Heart left ventricle (tissue), 16 donors: ENCODE measurements at regions not wholly inside any gene's neighbourhood (a gene's known extent, or its start where the extent isn't known, plus 50 kb on each side); places are given as distances from the start of the nearest gene placed in this dataset.

Source experiments
- ATAC-seq, 4 donors: fragments of 200-7000 bp; cut with Tn5 transposase; one replicate each; pipeline ENCODE4 v1.9.1; 2020 to 2022; ENCODE audit warnings: moderate library complexity in 4 of 4, mild to moderate bottlenecking in 3 of 4, moderate number of reproducible peaks in 1 of 4
- DNase-seq, 5 donors: peaks; one replicate each; pipeline ENCODE4 v3.0.0-alpha.2; 2020
- H3K27ac ChIP-seq, 12 donors: fragments of 200-600 bp; sonication (generic) in 4 of 12; one replicate each; pipeline versions ENCODE4 v1.5.0 to v1.8.0; 2016 to 2022; ENCODE audit warnings: mild to moderate bottlenecking in 2 of 12
- H3K27me3 ChIP-seq, 9 donors: fragments of 200-600 bp; sonication (generic) in 2 of 9; one replicate each; pipeline versions ENCODE4 v1.5.1 to v1.8.0; 2016 to 2022; ENCODE audit warnings: mild to moderate bottlenecking in 3 of 9
- H3K36me3 ChIP-seq, 9 donors: fragments of 200-600 bp; sonication (generic) in 2 of 9; one replicate each; pipeline versions ENCODE4 v1.5.0 to v1.8.0; 2018 to 2022; ENCODE audit warnings: mild to moderate bottlenecking in 2 of 9
- H3K4me1 ChIP-seq, 12 donors: fragments of 200-600 bp; sonication (generic) in 4 of 12; one replicate each; pipeline versions ENCODE4 v1.5.0 to v1.8.0; 2016 to 2022; ENCODE audit warnings: mild to moderate bottlenecking in 3 of 12
- H3K4me3 ChIP-seq, 12 donors: fragments of 200-600 bp; sonication (generic) in 4 of 12; one replicate each; pipeline versions ENCODE4 v1.5.0 to v1.8.0; 2017 to 2022; ENCODE audit warnings: mild to moderate bottlenecking in 9 of 12, moderate library complexity in 4 of 12
- H3K9me3 ChIP-seq, 12 donors: fragments of 200-600 bp; sonication (generic) in 4 of 12; one replicate each; pipeline versions ENCODE4 v1.5.0 to v1.8.0; 2016 to 2022; ENCODE audit warnings: mild to moderate bottlenecking in 1 of 12
- POLR2A ChIP-seq, 2 donors: fragments of 450-650 bp; IDR thresholded peaks; one replicate each; pipeline ENCODE4 v1.6.1; 2017; ENCODE audit warnings: antibody characterized with exemption in 2 of 2, mild to moderate bottlenecking in 2 of 2, moderate library complexity in 2 of 2
- WGBS, 4 donors: extraction: QIAGEN DNeasy Blood & Tissue Kit in 2 of 4; methylation state at CpG; one replicate each; pipeline versions ENCODE4 v1.1.5 to v1.1.7; 2013 to 2018; 5-methylcytosine and 5-hydroxymethylcytosine counted together
- intact Hi-C, 10 donors: fragments of 100-400 bp; cut with DNase I; formaldehyde crosslinking; loops; one replicate each; pipeline versions ENCODE4 v1.11.1 to v1.14.2; 2022
- TF ChIP-seq, protein P1 (sequence below), 12 donors: fragments of 200-600 bp; sonication (generic) in 4 of 12; IDR thresholded peaks; one replicate each; pipeline versions ENCODE4 v1.5.0 to v1.8.0; 2018 to 2022; ENCODE audit warnings: antibody characterized with exemption in 12 of 12, mild to moderate bottlenecking in 5 of 12
- donor health status: ischemic (EF 13 %, LVEDD 7.1; RV severe dilation, severe dysfunction).
- donor health status: healthy with polysubstance abuse.
- donor health status: DM: no; HTN: yes; CAD: no.
- donor health status: DM: no; HTN: no; CAD: no.
- donor health status: ischemic (EF 25% LVEDD 6.9; RV normal size, moderate dysfunction).
- donor health status: ischemic (EF 25% LVEDD 5.7; RV mildly dilated, moderate dysfunction).
- donor health status: healthy.
- donor health status: DM: yes; HTN: yes; CAD: no.
- donor health status: ischemic (EF 35%, LVEDD 5.7; RV mildly dilated, moderate dysfunction).
- donor health status: nonischemic (EF 11% LVEDD 7.7; RV severe dilation, severe dysfunction).
- donor health status: DM: yes; HTN: yes; CAD: no.
- donor health status: PGD.
- donor health status: ischemic (EF 29% LVEDD 5.4; RV normal size, mild dysfunction).
- donor health status: nonischemic (EF 23%, LVEDD 6.1; RV moderate dilation, normal function).

DNA sequence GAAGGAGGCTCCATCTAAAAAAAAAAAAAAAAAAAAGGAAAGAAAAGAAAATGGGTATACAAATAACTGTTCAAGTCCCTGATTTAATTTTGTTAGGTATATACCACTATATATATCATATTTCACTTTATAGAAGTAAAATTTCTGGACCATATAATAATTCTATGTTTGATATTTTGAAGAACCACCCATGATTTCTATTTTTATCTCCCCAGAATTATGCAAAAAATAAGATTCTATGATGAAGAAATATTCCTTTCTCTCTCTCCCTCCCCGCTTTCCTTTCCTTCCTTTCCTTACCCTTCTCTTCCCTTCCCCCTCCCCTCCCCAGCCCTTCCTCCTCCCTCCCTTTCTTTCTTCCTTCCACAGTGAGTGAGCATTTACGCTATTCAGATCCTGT is 337.5 kb upstream of the SPANXN4 start:
- DNase-seq = no peak
- Histone ChIP-seq H3K36me3 (no peaks in the 10 kb centered on the region), H3K4me1 (no peaks in the 10 kb centered on the region), H3K9me3 (no peaks in the 10 kb centered on the region), H3K27me3 (no peaks in the 10 kb centered on the region), H3K4me3 (no peak overlapping the region), H3K27ac (no peak overlapping the region)
- intact Hi-C loops = no loop called here
- ATAC-seq = no peak
- WGBS, 4 donors = 68 to 80% (median 78%) methylated on average over 2 of the region's 2 CpGs
- TF ChIP-seq, protein P1, sequence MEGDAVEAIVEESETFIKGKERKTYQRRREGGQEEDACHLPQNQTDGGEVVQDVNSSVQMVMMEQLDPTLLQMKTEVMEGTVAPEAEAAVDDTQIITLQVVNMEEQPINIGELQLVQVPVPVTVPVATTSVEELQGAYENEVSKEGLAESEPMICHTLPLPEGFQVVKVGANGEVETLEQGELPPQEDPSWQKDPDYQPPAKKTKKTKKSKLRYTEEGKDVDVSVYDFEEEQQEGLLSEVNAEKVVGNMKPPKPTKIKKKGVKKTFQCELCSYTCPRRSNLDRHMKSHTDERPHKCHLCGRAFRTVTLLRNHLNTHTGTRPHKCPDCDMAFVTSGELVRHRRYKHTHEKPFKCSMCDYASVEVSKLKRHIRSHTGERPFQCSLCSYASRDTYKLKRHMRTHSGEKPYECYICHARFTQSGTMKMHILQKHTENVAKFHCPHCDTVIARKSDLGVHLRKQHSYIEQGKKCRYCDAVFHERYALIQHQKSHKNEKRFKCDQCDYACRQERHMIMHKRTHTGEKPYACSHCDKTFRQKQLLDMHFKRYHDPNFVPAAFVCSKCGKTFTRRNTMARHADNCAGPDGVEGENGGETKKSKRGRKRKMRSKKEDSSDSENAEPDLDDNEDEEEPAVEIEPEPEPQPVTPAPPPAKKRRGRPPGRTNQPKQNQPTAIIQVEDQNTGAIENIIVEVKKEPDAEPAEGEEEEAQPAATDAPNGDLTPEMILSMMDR (IDR thresholded peaks at IDR 0.05) = no peak
- TF ChIP-seq POLR2A (IDR thresholded peaks at IDR 0.05) = no peak

DNA sequence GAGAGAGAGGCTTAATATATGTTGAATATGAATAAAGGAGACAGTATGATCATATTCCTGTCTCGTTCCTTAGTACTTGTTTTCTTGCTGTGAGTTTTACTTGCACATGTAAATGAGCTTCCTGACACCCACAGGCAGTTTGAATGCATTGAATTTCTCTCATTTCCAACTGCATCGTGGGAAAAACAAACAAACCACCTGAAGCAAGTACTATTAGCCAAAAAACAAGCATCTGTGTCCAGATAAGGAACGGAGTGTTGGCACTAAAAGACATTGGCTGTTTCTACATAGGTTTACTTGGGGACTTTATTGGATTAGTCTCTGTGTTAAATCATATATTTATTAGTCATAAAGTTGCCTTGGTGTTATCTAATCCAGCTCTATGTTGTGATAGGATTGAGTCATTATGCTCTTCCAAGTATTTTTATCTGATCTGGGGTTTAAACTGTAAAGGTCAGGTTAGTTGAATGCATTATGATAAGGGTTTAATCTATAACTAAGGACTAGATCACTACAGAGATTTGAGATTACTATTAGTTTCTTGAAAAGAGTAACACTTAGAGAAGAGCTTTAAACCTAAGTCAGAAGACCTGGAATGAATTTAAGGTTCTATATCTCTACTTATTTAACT is 339.0 kb upstream of the SPANXN4 start:
- DNase-seq = no peak
- ATAC-seq = no peak
- no peaks in the 10 kb centered on the region for H3K36me3 ChIP-seq
- no peak for TF ChIP-seq POLR2A (IDR thresholded peaks at IDR 0.05)
- TF ChIP-seq, protein P1 (IDR thresholded peaks at IDR 0.05) = no peak
- no peak overlapping the region for H3K27ac ChIP-seq
- WGBS, 4 donors = 23 to 36% (median 30%) methylated on average over 3 of the region's 3 CpGs
- H3K4me1 ChIP-seq = no peaks in the 10 kb centered on the region
- intact Hi-C loops = no loop called here
- no peak overlapping the region for H3K4me3 ChIP-seq
- no peaks in the 10 kb centered on the region for H3K27me3 ChIP-seq
- H3K9me3 ChIP-seq = no peaks in the 10 kb centered on the region

DNA sequence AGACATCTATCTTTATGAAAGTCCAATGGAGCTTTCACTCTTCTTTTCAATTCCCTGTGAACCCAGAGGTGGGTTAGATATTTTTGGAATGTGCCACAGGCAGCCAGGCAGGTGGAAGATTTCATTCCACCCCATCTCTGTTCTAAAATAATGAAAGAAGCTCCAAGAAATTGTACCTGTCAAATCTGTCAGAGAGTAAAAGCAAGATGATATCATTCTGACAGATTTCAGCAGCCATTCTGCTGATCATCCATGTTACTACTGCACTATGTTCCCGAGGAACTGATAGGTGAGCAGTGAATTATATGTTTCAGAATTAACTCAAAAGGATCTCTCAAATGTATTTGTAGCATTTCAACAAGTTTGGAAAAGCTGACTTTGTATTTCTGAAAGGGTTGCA is 339.5 kb upstream of the SPANXN4 start:
- ATAC-seq (no peak), DNase-seq (no peak)
- Histone ChIP-seq H3K27ac (no peak overlapping the region), H3K27me3 (no peaks in the 10 kb centered on the region), H3K36me3 (no peaks in the 10 kb centered on the region), H3K4me3 (no peak overlapping the region), H3K4me1 (no peaks in the 10 kb centered on the region), H3K9me3 (no peaks in the 10 kb centered on the region)
- TF ChIP-seq, protein P1 (IDR thresholded peaks at IDR 0.05) = no peak
- 38 to 55% (median 50%) methylated on average over 1 of the region's 1 CpG for WGBS, 4 donors
- intact Hi-C loops = no loop called here

DNA sequence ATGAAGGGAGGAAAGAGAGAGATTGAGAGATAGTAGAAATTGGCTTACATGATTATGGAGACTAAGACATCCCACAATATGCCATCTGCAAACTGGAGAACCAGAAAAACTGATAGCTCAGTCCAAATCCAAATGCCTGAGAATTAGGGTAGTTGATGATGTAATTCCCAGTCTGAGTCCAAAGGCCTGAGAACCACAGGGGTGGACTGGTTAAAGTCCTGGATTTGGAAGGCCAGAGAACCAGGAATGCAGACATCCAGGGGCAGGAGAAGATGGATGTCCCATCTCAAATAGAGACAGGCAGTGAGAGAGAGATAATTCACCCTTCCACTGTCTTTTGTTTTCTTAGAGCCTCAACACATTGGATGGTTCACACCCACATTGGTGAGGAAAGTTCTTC is 345.7 kb upstream of the SPANXN4 start:
- TF ChIP-seq, protein P1 (IDR thresholded peaks at IDR 0.05) = no peak
- no peak for TF ChIP-seq POLR2A (IDR thresholded peaks at IDR 0.05)
- H3K27me3 ChIP-seq = no peaks in the 10 kb centered on the region
- H3K36me3 ChIP-seq = no peaks in the 10 kb centered on the region
- H3K9me3 ChIP-seq = no peaks in the 10 kb centered on the region
- DNase-seq = no peak
- no peaks in the 10 kb centered on the region for H3K4me1 ChIP-seq
- H3K4me3 ChIP-seq = no peak overlapping the region
- no peak overlapping the region for H3K27ac ChIP-seq
- ATAC-seq = no peak
- intact Hi-C loops = no loop called here
